ENCODE measurements at regions not wholly inside any gene's neighbourhood (a gene's known extent, or its start where the extent isn't known, plus 50 kb on each side); places are given as distances from the start of the nearest gene placed in this dataset.

- H3K9me3 ChIP-seq, result no peaks in the 10 kb centered on the region
- no peak overlapping the region for H3K4me3 ChIP-seq
- DNase-seq, result no peak
- no peaks in the 10 kb centered on the region for H3K36me3 ChIP-seq
- H3K27me3 ChIP-seq, result no peaks in the 10 kb centered on the region
These were observed 171.4 kb downstream of the PTN start for GRCh38 chr7:137172105-137172590.

- Histone ChIP-seq H3K4me3 (no peak overlapping the region), H3K9me3 (no peaks in the 10 kb centered on the region), H3K36me3 (no peaks in the 10 kb centered on the region), H3K27me3 (no peaks in the 10 kb centered on the region)
- DNase-seq, result no peak
These were observed 174.2 kb downstream of the PTN start for GRCh38 chr7:137169282-137169698.

- no peak for DNase-seq
- Histone ChIP-seq H3K4me3 (no peak overlapping the region), H3K9me3 (no peaks in the 10 kb centered on the region), H3K36me3 (no peaks in the 10 kb centered on the region), H3K27me3 (no peaks in the 10 kb centered on the region)
These were observed 175.9 kb downstream of the PTN start for GRCh38 chr7:137167609-137168008.

- no peaks in the 10 kb centered on the region for H3K27me3 ChIP-seq
- no peak overlapping the region for H3K4me3 ChIP-seq
- no peak for DNase-seq
- no peaks in the 10 kb centered on the region for H3K9me3 ChIP-seq
- H3K36me3 ChIP-seq, result no peaks in the 10 kb centered on the region
These were observed 177.2 kb downstream of the PTN start for GRCh38 chr7:137166363-137166762.

- H3K4me3 ChIP-seq, result no peak overlapping the region
- H3K36me3 ChIP-seq, result no peaks in the 10 kb centered on the region
- no peaks in the 10 kb centered on the region for H3K9me3 ChIP-seq
- no peaks in the 10 kb centered on the region for H3K27me3 ChIP-seq
- DNase-seq, result no peak
These were observed 177.7 kb downstream of the PTN start for GRCh38 chr7:137165786-137166185.

- no peak for DNase-seq
- Histone ChIP-seq H3K4me3 (no peak overlapping the region), H3K36me3 (no peaks in the 10 kb centered on the region), H3K9me3 (no peaks in the 10 kb centered on the region), H3K27me3 (no peaks in the 10 kb centered on the region)
These were observed 178.3 kb downstream of the PTN start for GRCh38 chr7:137165241-137165640.

- Histone ChIP-seq H3K4me3 (no peak overlapping the region), H3K36me3 (no peaks in the 10 kb centered on the region)
These were observed 179.3 kb downstream of the PTN start for GRCh38 chr7:137164251-137164650.

GRCh38 chr7:137160236-137160635 lies 183.3 kb downstream of the PTN start:
- no peak for DNase-seq
- Histone ChIP-seq H3K4me3 (no peak overlapping the region), H3K27me3 (no peaks in the 10 kb centered on the region), H3K36me3 (no peaks in the 10 kb centered on the region), H3K9me3 (no peaks in the 10 kb centered on the region)

More at GRCh38 chr7:137164251-137164650, 179.3 kb downstream of the PTN start:
- H3K27me3 ChIP-seq, result no peaks in the 10 kb centered on the region
- H3K9me3 ChIP-seq, result no peaks in the 10 kb centered on the region
- DNase-seq, result no peak

GRCh38 chr7:137157256-137157655 lies 186.3 kb downstream of the PTN start:
- DNase-seq, result no peak
- no peaks in the 10 kb centered on the region for H3K36me3 ChIP-seq
- H3K27me3 ChIP-seq, result no peaks in the 10 kb centered on the region
- no peaks in the 10 kb centered on the region for H3K9me3 ChIP-seq
- H3K4me3 ChIP-seq, result no peak overlapping the region

GRCh38 chr7:137151690-137152052 lies 191.9 kb downstream of the PTN start:
- Histone ChIP-seq H3K36me3 (no peaks in the 10 kb centered on the region), H3K9me3 (no peaks in the 10 kb centered on the region), H3K27me3 (no peaks in the 10 kb centered on the region), H3K4me3 (no peak overlapping the region)
- DNase-seq, result no peak

- H3K27me3 ChIP-seq, result no peaks in the 10 kb centered on the region
- H3K4me3 ChIP-seq, result no peak overlapping the region
- H3K36me3 ChIP-seq, result no peaks in the 10 kb centered on the region
- H3K9me3 ChIP-seq, result no peaks in the 10 kb centered on the region
- DNase-seq, result no peak
These were observed 192.4 kb downstream of the PTN start for GRCh38 chr7:137151041-137151689.

GRCh38 chr7:137147338-137147720 lies 196.2 kb downstream of the PTN start:
- DNase-seq, result no peak
- Histone ChIP-seq H3K36me3 (no peaks in the 10 kb centered on the region), H3K27me3 (no peaks in the 10 kb centered on the region), H3K9me3 (no peaks in the 10 kb centered on the region), H3K4me3 (no peak overlapping the region)

- Histone ChIP-seq H3K4me3 (no peak overlapping the region), H3K27me3 (no peaks in the 10 kb centered on the region), H3K9me3 (no peaks in the 10 kb centered on the region), H3K36me3 (no peaks in the 10 kb centered on the region)
- DNase-seq, result peak; percentile 4
These were observed 196.8 kb downstream of the PTN start for GRCh38 chr7:137146552-137147337.

- H3K36me3 ChIP-seq, result no peaks in the 10 kb centered on the region
- H3K9me3 ChIP-seq, result no peaks in the 10 kb centered on the region
- H3K4me3 ChIP-seq, result no peak overlapping the region
- no peak for DNase-seq
- no peaks in the 10 kb centered on the region for H3K27me3 ChIP-seq
These were observed 197.5 kb downstream of the PTN start for GRCh38 chr7:137146012-137146455.

- H3K27me3 ChIP-seq, result no peaks in the 10 kb centered on the region
- no peaks in the 10 kb centered on the region for H3K9me3 ChIP-seq
- no peak for DNase-seq
- no peaks in the 10 kb centered on the region for H3K36me3 ChIP-seq
- H3K4me3 ChIP-seq, result no peak overlapping the region
These were observed 201.2 kb downstream of the PTN start for GRCh38 chr7:137142376-137142775.

- no peak for DNase-seq
- no peak overlapping the region for H3K4me3 ChIP-seq
- no peaks in the 10 kb centered on the region for H3K9me3 ChIP-seq
- no peaks in the 10 kb centered on the region for H3K36me3 ChIP-seq
- no peaks in the 10 kb centered on the region for H3K27me3 ChIP-seq
These were observed 207.7 kb downstream of the PTN start for GRCh38 chr7:137135654-137136350.

GRCh38 chr7:137130751-137131158 lies 212.8 kb downstream of the PTN start:
- Histone ChIP-seq H3K27me3 (no peaks in the 10 kb centered on the region), H3K4me3 (no peak overlapping the region), H3K36me3 (no peaks in the 10 kb centered on the region), H3K9me3 (no peaks in the 10 kb centered on the region)
- no peak for DNase-seq
